Parathyroid adenoma (tissue), 2 donors: ENCODE measurements at regions not wholly inside any gene's neighbourhood (a gene's known extent, or its start where the extent isn't known, plus 50 kb on each side); places are given as distances from the start of the nearest gene placed in this dataset.

Source experiments
- H2AFZ ChIP-seq: fragments of 300-600 bp; sonication (generic); one replicate; pipeline ENCODE4 v1.7.0; 2017; ENCODE audit warnings: antibody characterized with exemption, mild to moderate bottlenecking
- H3K27ac ChIP-seq: fragments of 300-600 bp; sonication (generic); one replicate; pipeline ENCODE4 v1.7.0; 2017
- H3K27me3 ChIP-seq: fragments of 300-600 bp; sonication (generic); one replicate; pipeline ENCODE4 v1.7.0; 2017; ENCODE audit warnings: low read length; ENCODE audit not compliant: control insufficient read depth, insufficient read depth
- H3K36me3 ChIP-seq: fragments of 300-600 bp; sonication (generic); one replicate; pipeline ENCODE4 v1.7.0; 2017; ENCODE audit warnings: low read length; ENCODE audit not compliant: control insufficient read depth, insufficient read depth
- H3K4me1 ChIP-seq: fragments of 300-600 bp; sonication (generic); one replicate; pipeline ENCODE4 v1.7.0; 2017; ENCODE audit warnings: control low read depth
- H3K4me2 ChIP-seq: fragments of 300-600 bp; sonication (generic); one replicate; pipeline ENCODE4 v1.7.0; 2017; ENCODE audit warnings: low read length
- H3K4me3 ChIP-seq: fragments of 300-600 bp; sonication (generic); one replicate; pipeline ENCODE4 v1.7.0; 2017; ENCODE audit warnings: low read depth, low read length
- H3K79me2 ChIP-seq: fragments of 300-600 bp; sonication (generic); one replicate; pipeline ENCODE4 v1.7.0; 2017; ENCODE audit warnings: control low read depth
- H3K9ac ChIP-seq: fragments of 300-600 bp; sonication (generic); one replicate; pipeline ENCODE4 v1.7.0; 2017; ENCODE audit warnings: mild to moderate bottlenecking
- H3K9me3 ChIP-seq: fragments of 300-600 bp; sonication (generic); one replicate; pipeline ENCODE4 v1.7.0; 2017; ENCODE audit warnings: low read length; ENCODE audit not compliant: control insufficient read depth
- TF ChIP-seq, protein P1 (sequence below): fragments of 300-600 bp; sonication (generic); IDR thresholded peaks from one replicate; pipeline ENCODE4 v1.7.0; 2017; ENCODE audit warnings: antibody characterized with exemption, mild to moderate bottlenecking
- donor health status: primary hyperparathyroidism.

DNA sequence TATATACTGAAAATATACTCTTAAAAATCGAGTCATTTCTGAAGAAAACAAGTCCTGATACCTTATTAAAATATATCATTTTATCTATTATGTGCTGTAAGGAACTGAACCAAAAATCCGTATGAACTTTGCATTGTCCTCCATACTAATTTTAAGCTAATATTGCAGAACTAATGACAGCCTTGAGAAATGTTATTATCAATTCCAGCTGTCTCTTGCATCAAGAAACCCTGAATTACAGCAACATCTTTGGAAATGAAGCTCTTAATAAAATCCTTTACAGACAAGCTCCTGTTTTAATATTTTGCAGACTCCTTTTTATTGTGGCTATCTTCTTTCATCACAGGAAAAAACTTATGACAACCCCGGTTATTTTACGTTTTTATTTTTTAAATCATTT is 1335.3 kb downstream of the EFNB2 start:
- TF ChIP-seq, protein P1, sequence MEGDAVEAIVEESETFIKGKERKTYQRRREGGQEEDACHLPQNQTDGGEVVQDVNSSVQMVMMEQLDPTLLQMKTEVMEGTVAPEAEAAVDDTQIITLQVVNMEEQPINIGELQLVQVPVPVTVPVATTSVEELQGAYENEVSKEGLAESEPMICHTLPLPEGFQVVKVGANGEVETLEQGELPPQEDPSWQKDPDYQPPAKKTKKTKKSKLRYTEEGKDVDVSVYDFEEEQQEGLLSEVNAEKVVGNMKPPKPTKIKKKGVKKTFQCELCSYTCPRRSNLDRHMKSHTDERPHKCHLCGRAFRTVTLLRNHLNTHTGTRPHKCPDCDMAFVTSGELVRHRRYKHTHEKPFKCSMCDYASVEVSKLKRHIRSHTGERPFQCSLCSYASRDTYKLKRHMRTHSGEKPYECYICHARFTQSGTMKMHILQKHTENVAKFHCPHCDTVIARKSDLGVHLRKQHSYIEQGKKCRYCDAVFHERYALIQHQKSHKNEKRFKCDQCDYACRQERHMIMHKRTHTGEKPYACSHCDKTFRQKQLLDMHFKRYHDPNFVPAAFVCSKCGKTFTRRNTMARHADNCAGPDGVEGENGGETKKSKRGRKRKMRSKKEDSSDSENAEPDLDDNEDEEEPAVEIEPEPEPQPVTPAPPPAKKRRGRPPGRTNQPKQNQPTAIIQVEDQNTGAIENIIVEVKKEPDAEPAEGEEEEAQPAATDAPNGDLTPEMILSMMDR = no peak
- H3K9me3 ChIP-seq = no peaks in the 10 kb centered on the region
- H3K4me3 ChIP-seq = no peak overlapping the region
- H3K27me3 ChIP-seq = no peaks in the 10 kb centered on the region
- H3K36me3 ChIP-seq = no peaks in the 10 kb centered on the region
- H3K9ac ChIP-seq = no peak overlapping the region
- H3K27ac ChIP-seq = no peak overlapping the region
- no peaks in the 10 kb centered on the region for H3K79me2 ChIP-seq
- no peak overlapping the region for H2AFZ ChIP-seq
- H3K4me1 ChIP-seq = no peaks in the 10 kb centered on the region
- H3K4me2 ChIP-seq = no peak overlapping the region

DNA sequence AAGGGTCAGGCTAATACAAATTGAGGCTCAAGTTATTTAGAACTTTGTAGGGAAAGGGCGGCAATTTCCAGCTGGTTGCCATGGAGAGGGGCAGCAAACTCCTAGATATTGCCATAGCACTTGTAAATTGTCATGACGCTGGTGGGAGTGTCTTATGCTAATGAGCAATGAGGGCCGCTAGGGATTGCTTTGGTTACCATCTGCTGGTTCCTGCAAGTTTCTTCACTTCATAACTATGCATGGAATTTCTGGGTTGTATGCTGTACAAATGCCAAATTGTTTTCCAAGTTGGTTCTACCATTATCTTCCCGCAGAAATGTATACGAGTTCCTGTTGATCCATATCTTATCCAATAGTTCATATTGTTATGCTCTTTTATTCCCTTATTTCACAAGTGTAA is 1339.4 kb downstream of the EFNB2 start:
- Histone ChIP-seq H3K9me3 (no peaks in the 10 kb centered on the region), H3K4me2 (no peak overlapping the region), H2AFZ (no peak overlapping the region), H3K9ac (no peak overlapping the region), H3K27ac (no peak overlapping the region), H3K4me3 (no peak overlapping the region), H3K36me3 (no peaks in the 10 kb centered on the region), H3K27me3 (no peaks in the 10 kb centered on the region), H3K4me1 (no peaks in the 10 kb centered on the region), H3K79me2 (no peaks in the 10 kb centered on the region)
- TF ChIP-seq, protein P1 = no peak

DNA sequence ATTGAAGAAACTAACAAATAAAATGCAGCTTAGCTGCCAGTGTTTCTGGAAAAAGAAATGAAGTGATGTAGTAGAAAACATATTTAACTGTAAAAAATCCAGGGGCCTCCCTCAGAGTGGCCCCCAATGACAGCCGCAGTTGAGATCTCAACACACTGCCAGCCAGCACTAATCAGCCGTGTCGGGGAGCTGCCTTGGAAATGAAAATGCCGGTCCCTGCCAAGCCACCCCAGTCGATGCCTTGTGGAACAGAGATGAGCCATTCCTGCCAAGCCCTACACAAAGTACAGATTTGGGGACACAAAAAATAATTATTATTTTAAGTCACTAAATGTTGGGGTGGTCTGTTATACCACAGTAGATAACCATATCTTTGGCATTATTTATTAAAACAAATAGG is 1342.4 kb downstream of the EFNB2 start:
- no peak overlapping the region for H3K9ac ChIP-seq
- no peak overlapping the region for H3K4me3 ChIP-seq
- H3K4me2 ChIP-seq = no peak overlapping the region
- no peaks in the 10 kb centered on the region for H3K79me2 ChIP-seq
- H3K4me1 ChIP-seq = no peaks in the 10 kb centered on the region
- no peak overlapping the region for H2AFZ ChIP-seq
- no peaks in the 10 kb centered on the region for H3K36me3 ChIP-seq
- H3K27ac ChIP-seq = no peak overlapping the region
- TF ChIP-seq, protein P1 = no peak
- H3K9me3 ChIP-seq = no peaks in the 10 kb centered on the region
- H3K27me3 ChIP-seq = no peaks in the 10 kb centered on the region

DNA sequence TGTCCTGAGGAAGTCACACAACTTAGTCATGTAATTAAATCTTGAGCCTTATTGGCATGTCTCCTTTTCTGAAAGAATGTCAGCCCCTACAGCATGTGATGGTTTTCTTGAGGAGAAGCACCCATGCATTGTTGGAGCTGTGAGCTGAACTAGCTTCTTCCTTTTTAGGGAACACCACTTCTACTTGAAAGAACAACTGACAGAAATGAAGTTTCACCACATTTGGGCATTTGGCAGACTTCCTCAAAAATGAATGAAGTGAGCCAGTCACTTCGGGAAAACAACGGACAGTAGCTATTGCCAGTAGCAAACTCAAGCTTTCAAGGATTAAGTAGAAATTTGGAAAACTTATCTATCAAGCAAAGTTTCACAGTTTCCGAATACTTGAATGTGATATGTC is 1351.3 kb downstream of the EFNB2 start:
- TF ChIP-seq, protein P1 = no peak
- H3K9me3 ChIP-seq = no peaks in the 10 kb centered on the region
- H3K4me3 ChIP-seq = no peak overlapping the region
- no peak overlapping the region for H3K9ac ChIP-seq
- no peak overlapping the region for H3K4me2 ChIP-seq
- no peaks in the 10 kb centered on the region for H3K36me3 ChIP-seq
- no peaks in the 10 kb centered on the region for H3K27me3 ChIP-seq
- no peaks in the 10 kb centered on the region for H3K79me2 ChIP-seq
- no peaks in the 10 kb centered on the region for H3K4me1 ChIP-seq
- H3K27ac ChIP-seq = no peak overlapping the region
- no peak overlapping the region for H2AFZ ChIP-seq

DNA sequence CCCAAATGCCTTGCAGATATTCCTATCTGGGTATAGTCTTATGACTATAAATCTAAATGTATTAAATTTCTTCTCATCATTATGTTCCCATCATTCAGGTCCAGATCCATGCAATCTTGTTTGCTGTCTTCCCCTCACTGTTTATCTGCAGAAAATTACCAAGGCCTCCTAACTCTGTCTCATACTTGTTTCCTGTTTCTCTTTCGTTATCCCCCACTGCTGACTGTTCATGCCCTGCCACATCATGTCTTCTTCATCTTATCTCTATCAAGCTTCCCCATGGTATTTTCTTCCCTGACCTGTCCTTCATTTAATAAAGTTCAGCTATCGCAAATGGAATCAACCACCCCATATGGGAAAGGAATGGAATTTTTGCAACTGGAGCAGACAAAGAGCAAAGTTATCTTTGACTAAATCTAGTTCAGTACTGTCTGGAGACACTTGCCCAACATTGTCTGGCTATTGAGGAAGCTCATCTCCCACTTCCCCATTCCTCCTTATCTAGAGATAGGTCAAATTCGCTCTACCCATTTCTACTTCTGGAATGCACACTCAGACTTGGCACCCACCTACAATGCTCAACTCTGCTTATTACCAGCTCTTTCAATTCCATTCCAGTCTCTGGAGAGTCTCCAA is 1358.1 kb downstream of the EFNB2 start:
- Histone ChIP-seq H3K9me3 (no peaks in the 10 kb centered on the region), H3K9ac (no peak overlapping the region), H2AFZ (no peak overlapping the region), H3K4me2 (no peak overlapping the region), H3K4me1 (no peaks in the 10 kb centered on the region), H3K4me3 (no peak overlapping the region), H3K27ac (no peak overlapping the region), H3K27me3 (no peaks in the 10 kb centered on the region), H3K36me3 (no peaks in the 10 kb centered on the region), H3K79me2 (no peaks in the 10 kb centered on the region)
- TF ChIP-seq, protein P1 = no peak
